BE2C (cell line): ENCODE measurements at regions not wholly inside any gene's neighbourhood (a gene's known extent, or its start where the extent isn't known, plus 50 kb on each side); places are given as distances from the start of the nearest gene placed in this dataset.

Source experiments
- DNase-seq: peaks from one replicate; pipeline ENCODE4 v3.0.0-alpha.2; 2020
- H3K27me3 ChIP-seq: fragments of 250-450 bp; sonication (Bioruptor Pico); 2 replicates; pipeline ENCODE4 v1.5.1; 2020; ENCODE audit warnings: mild to moderate bottlenecking
- H3K36me3 ChIP-seq: fragments of 250-450 bp; sonication (Bioruptor Pico); 2 replicates; pipeline ENCODE4 v1.5.1; 2020; ENCODE audit warnings: mild to moderate bottlenecking
- H3K4me1 ChIP-seq: fragments of 250-450 bp; sonication (Bioruptor Pico); 2 replicates; pipeline ENCODE4 v1.5.1; 2020
- H3K4me3 ChIP-seq: 2 replicates; pipeline ENCODE4 v1.5.1; 2011; ENCODE audit warnings: low read depth, low read length
- H3K9me3 ChIP-seq: fragments of 250-450 bp; sonication (Bioruptor Pico); 2 replicates; pipeline ENCODE4 v1.5.1; 2020
- TF ChIP-seq, protein P1 (sequence below): IDR thresholded peaks from 2 replicates; pipeline ENCODE4 v1.5.1; 2012; ENCODE audit warnings: mild to moderate bottlenecking, low read depth, low read length

DNA sequence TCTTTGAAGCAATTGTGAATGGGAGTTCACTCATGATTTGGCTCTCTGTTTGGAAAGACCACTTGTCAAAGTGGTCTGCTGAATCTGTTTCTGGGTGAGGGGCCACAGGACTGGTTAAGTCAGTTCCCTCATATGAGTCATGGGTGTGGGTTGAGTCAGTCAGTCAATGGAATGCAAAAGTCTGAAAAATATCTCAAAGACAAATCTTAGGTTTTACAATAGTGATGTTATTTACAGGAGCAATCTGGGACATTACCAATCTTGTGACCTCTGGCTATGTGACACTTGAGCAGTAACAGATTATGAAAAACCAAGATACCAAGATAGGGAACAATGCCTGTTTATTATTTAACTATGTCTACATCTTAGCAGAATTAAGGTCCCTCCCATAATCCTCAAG lies 311.6 kb downstream of the AASDHPPT start:
- DNase-seq: no peak
- Histone ChIP-seq H3K4me3 (no peak overlapping the region), H3K4me1 (no peaks in the 10 kb centered on the region), H3K27me3 (no peaks in the 10 kb centered on the region), H3K36me3 (no peaks in the 10 kb centered on the region), H3K9me3 (no peaks in the 10 kb centered on the region)
- TF ChIP-seq, protein P1, sequence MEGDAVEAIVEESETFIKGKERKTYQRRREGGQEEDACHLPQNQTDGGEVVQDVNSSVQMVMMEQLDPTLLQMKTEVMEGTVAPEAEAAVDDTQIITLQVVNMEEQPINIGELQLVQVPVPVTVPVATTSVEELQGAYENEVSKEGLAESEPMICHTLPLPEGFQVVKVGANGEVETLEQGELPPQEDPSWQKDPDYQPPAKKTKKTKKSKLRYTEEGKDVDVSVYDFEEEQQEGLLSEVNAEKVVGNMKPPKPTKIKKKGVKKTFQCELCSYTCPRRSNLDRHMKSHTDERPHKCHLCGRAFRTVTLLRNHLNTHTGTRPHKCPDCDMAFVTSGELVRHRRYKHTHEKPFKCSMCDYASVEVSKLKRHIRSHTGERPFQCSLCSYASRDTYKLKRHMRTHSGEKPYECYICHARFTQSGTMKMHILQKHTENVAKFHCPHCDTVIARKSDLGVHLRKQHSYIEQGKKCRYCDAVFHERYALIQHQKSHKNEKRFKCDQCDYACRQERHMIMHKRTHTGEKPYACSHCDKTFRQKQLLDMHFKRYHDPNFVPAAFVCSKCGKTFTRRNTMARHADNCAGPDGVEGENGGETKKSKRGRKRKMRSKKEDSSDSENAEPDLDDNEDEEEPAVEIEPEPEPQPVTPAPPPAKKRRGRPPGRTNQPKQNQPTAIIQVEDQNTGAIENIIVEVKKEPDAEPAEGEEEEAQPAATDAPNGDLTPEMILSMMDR: no peak

DNA sequence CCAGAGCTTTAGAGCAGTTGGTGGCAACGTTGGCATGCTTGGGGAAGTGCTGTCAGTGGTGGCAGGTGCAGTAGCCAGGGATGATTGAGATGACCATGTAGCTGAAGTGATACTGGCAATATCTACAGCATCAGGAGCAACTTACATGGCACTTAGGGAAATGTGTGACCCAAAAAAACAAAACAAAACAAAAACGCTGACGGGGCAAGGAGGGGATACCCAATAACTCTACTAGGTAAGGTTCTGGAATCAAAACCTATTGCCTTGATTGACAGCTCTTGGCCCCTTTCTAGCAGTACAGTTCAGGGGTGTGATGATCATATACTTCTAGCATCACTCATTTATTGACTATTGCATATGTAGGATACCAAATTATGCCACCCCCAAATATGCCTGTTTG lies 312.6 kb downstream of the AASDHPPT start:
- Histone ChIP-seq H3K27me3 (no peaks in the 10 kb centered on the region), H3K9me3 (no peaks in the 10 kb centered on the region), H3K36me3 (no peaks in the 10 kb centered on the region), H3K4me3 (no peak overlapping the region), H3K4me1 (no peaks in the 10 kb centered on the region)
- TF ChIP-seq, protein P1: no peak
- no peak for DNase-seq

DNA sequence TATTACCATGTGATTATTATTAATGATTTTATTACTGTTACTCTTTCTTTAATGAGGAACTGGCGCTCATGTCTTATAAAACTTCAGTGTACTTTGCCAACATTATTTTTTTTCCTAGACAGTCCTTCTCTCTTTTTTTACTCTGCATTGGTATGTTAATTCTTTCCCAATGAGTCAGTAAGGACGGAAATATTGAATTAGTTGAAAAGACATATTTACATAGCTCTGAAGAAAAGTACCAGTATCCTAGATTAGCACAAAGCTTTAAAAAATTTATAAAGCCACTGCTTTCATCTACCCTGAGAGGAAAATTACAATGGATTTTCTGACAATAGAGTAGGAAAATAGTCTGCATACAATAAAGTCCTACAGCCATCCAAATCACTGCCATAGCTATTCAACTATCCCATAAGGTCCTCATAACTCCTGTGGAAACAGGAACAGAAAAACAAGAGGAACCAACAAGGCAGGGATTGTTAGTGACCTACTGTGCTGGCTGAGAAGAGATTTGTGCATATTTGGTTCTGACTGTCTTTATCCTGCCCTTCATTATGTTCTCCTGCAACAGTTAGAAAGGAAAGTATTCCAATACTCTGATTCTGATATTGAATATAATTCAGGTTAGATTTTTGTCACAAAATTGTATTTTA lies 314.4 kb downstream of the AASDHPPT start:
- no peak for DNase-seq
- H3K9me3 ChIP-seq: no peaks in the 10 kb centered on the region
- no peaks in the 10 kb centered on the region for H3K36me3 ChIP-seq
- no peaks in the 10 kb centered on the region for H3K4me1 ChIP-seq
- H3K4me3 ChIP-seq: no peak overlapping the region
- H3K27me3 ChIP-seq: no peaks in the 10 kb centered on the region; the same call in 1 of the 2 replicates
- TF ChIP-seq, protein P1: no peak

DNA sequence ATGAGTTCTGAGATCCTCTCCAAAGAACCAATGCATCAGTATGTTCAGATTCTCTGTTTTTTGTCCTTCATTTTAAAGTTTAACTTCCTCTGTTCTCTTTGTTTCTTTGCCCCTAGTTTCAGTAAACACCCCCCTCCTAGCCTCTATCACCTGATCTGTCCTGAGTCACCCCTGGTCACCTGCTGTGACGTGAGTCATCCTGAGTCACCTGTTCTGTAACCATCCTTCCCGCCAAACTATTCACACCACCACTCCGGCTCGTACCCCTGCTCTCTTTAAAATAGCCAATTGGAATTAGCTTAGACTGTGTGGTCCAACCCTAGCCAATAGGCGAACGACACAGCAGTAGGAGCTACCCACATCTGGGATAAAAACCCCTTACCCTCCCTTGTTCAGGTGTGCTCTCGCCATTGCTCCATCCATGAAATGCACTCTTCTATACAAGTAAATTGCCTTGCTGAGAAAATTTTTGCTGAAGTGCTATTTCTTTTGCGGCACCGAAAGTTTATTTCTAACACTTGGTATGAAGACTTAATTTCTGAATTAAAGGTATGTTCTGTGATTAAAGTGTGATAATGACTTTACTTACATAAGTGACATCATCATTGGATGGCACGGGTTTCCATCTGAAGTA lies 318.4 kb downstream of the AASDHPPT start:
- Histone ChIP-seq H3K36me3 (no peaks in the 10 kb centered on the region), H3K9me3 (no peaks in the 10 kb centered on the region), H3K27me3 (no peaks in the 10 kb centered on the region; the same call in 1 of the 2 replicates), H3K4me1 (no peaks in the 10 kb centered on the region), H3K4me3 (no peak overlapping the region)
- TF ChIP-seq, protein P1: no peak
- no peak for DNase-seq

DNA sequence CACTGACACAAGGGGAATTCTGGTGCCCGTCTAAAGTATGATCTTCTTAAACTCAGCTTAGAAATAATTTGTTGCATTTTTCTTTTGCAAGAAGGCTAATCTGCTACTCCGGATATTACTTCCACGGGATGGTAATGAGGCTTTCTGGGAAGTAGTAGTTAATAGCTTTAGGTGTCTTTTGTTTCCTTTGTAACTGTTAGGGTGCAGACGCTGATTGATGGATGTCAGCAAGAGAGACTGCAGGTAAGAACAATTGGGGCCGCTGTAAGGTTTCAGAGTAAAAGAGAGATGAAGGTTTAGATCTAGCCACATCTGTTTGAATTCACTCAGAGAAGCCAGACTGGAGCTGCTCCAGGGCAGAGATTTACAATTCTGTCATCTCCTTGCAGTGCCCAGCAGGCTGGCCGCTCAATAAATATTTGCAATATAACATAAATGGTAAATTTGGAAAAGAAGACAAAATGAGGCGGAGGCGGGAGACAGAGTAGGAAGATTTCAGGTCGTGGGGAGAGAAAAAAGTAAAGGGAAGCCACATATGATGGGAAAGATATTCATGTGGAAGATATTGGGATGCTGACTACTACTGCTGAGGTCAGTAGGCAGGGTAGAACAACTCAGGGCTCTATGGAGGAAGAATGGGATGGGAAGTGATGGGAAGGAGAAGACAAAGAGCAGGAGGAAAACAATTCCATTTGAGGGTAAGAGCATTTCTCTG lies 320.5 kb downstream of the AASDHPPT start:
- TF ChIP-seq, protein P1: no peak
- no peaks in the 10 kb centered on the region; the same call in 1 of the 2 replicates for H3K27me3 ChIP-seq
- H3K9me3 ChIP-seq: no peaks in the 10 kb centered on the region
- no peaks in the 10 kb centered on the region for H3K36me3 ChIP-seq
- H3K4me1 ChIP-seq: no peaks in the 10 kb centered on the region
- no peak overlapping the region for H3K4me3 ChIP-seq
- no peak for DNase-seq
